Activated CD4-positive, alpha-beta T cell treated with anti-CD3 and anti-CD28 coated beads for 36 hours (primary cell): ENCODE measurements at regions not wholly inside any gene's neighbourhood (a gene's known extent, or its start where the extent isn't known, plus 50 kb on each side); places are given as distances from the start of the nearest gene placed in this dataset.

ENCODE experiments used
- ATAC-seq: fragments of 200-7000 bp; cut with Tn5 transposase; one replicate; pipeline ENCODE4 v1.10.0; 2021; ENCODE audit warnings: mild to moderate bottlenecking, moderate library complexity
- CTCF ChIA-PET: fragments of 350-600 bp; sonication (Branson Sonifier 250); formaldehyde crosslinking; loops from one replicate; lab custom pipeline; 2021; ENCODE audit warnings: antibody characterized with exemption; lab: Charles Lee
- POLR2A ChIA-PET: fragments of 350-600 bp; sonication (Branson Sonifier 250); formaldehyde crosslinking; loops from one replicate; lab custom pipeline; 2021; ENCODE audit warnings: antibody characterized with exemption, inconsistent platforms; lab: Charles Lee
- DNase-seq: peaks from one replicate; pipeline ENCODE4 v3.0.0-alpha.2; 2020
- H3K27ac Mint-ChIP-seq: one replicate; pipeline ENCODE4 v1.8.0; 2021; ENCODE audit warnings: mixed read lengths
- H3K27me3 Mint-ChIP-seq: one replicate; pipeline ENCODE4 v1.8.0; 2021; ENCODE audit warnings: mixed read lengths
- H3K36me3 Mint-ChIP-seq: one replicate; pipeline ENCODE4 v1.8.0; 2021; ENCODE audit warnings: low read depth, mixed read lengths
- H3K4me1 Mint-ChIP-seq: one replicate; pipeline ENCODE4 v1.8.0; 2021; ENCODE audit warnings: mixed read lengths
- H3K4me3 Mint-ChIP-seq: one replicate; pipeline ENCODE4 v1.8.0; 2021; ENCODE audit warnings: mild to moderate bottlenecking, moderate library complexity, mixed read lengths
- H3K9me3 Mint-ChIP-seq: one replicate; pipeline ENCODE4 v1.8.0; 2021; ENCODE audit warnings: low read depth, mixed read lengths
- intact Hi-C, 2 experiments: fragments of 100-400 bp; cut with DNase I in 1 of 2; cut with micrococcal nuclease in 1 of 2; formaldehyde crosslinking; loops; one replicate each; pipeline versions ENCODE4 v1.14.2 to v1.15.1; 2022 to 2024; cut with DNase I, micrococcal nuclease

GRCh38 chr12:69064734-69065443, 131.9 kb upstream of the CPM start:
- no peaks in the 10 kb centered on the region for H3K9me3 Mint-ChIP-seq
- DNase-seq (no peak), ATAC-seq (peak; percentile 71)
- intact Hi-C loops: no loop called here
- POLR2A ChIA-PET: interaction anchor here (0.7 kb wide), 1 partner anchor 12 kb away, joined by 3 read pairs; no protein-coding TSS in a partner anchor
- CTCF ChIA-PET: interaction anchor here (0.6 to 1.1 kb wide), 3 partner anchors 26 to 356 kb away, joined by 3 read pairs; no protein-coding TSS in a partner anchor
- peaks cover 43% of the 10 kb centered on the region for H3K4me1 Mint-ChIP-seq
- no peak overlapping the region for H3K27ac Mint-ChIP-seq
- no peaks in the 10 kb centered on the region for H3K36me3 Mint-ChIP-seq
- no peak overlapping the region for H3K4me3 Mint-ChIP-seq
- no peaks in the 10 kb centered on the region for H3K27me3 Mint-ChIP-seq

DNA sequence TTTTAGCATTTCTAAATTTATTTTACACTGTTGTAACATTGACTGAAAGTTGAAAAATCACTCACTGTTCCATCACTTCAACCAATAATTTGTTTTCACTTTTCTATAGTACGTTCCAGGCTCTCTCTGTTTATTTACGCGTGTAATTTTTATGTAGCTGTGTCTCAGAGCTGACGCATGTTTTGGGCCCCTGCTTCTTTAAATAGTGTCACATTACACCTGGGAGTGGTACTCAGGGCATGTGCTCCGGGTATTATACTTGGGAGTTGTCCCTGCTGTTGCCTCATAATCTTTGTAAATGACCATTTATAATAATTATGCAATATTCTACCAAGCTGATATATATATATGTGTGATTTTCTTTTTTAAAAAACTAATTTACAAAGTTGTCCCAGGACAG, 132.8 kb upstream of the CPM start:
- intact Hi-C loops: no loop called here
- ChIA-PET CTCF (interaction anchor here (1.0 to 1.1 kb wide), 2 partner anchors 25 to 123 kb away, joined by 3 read pairs; no protein-coding TSS in a partner anchor), POLR2A (interaction anchor here (0.7 kb wide), 1 partner anchor 13 kb away, joined by 3 read pairs; no protein-coding TSS in a partner anchor)
- no peak for ATAC-seq
- Mint-ChIP-seq H3K36me3 (no peaks in the 10 kb centered on the region), H3K4me3 (no peak overlapping the region), H3K4me1 (peaks cover 40% of the 10 kb centered on the region), H3K27me3 (no peaks in the 10 kb centered on the region), H3K27ac (no peak overlapping the region), H3K9me3 (no peaks in the 10 kb centered on the region)
- DNase-seq: no peak

- POLR2A ChIA-PET: interaction anchor here (0.6 kb wide), 1 partner anchor 886 kb away, joined by 4 read pairs; no protein-coding TSS in a partner anchor
- H3K4me3 Mint-ChIP-seq: no peak overlapping the region
Measured at GRCh38 chr12:69066492-69067373, 133.8 kb upstream of the CPM start.

DNA sequence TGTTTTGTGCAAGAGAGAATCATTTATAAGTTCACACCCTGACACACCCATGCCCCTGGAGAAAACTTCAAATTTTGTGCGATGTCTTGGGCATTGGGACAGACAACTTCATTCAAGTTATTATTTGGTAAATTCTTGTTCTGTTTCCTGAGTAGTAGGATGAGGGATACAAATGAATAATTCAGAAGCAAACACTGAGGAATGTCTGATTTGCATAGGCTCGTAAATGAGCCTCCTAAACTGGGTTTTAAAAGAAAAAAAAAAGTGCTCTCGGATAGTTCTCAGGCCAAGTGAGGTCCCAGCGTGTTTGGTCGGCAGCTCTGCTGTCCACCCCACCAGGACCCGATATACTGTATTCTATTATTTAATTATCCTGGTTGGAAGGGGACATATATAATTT, 134.7 kb upstream of the CPM start:
- CTCF ChIA-PET: interaction anchor here (0.9 kb wide), 1 partner anchor 15 kb away, joined by 4 read pairs; no protein-coding TSS in a partner anchor
- DNase-seq: no peak
- no peaks in the 10 kb centered on the region for H3K36me3 Mint-ChIP-seq
- no peaks in the 10 kb centered on the region for H3K9me3 Mint-ChIP-seq
- POLR2A ChIA-PET: no interaction called here
- no peak overlapping the region for H3K27ac Mint-ChIP-seq
- intact Hi-C loops: loop anchor here in 1 of 2 experiments (2.0 kb wide), 1 partner anchor 15 kb away; no protein-coding TSS in a partner anchor
- no peak overlapping the region for H3K4me3 Mint-ChIP-seq
- no peak for ATAC-seq
- peaks cover 28% of the 10 kb centered on the region for H3K4me1 Mint-ChIP-seq
- H3K27me3 Mint-ChIP-seq: no peaks in the 10 kb centered on the region

More at GRCh38 chr12:69066492-69067373, 133.8 kb upstream of the CPM start:
- Mint-ChIP-seq H3K36me3 (no peaks in the 10 kb centered on the region), H3K27ac (no peak overlapping the region), H3K27me3 (no peaks in the 10 kb centered on the region), H3K4me1 (peaks cover 32% of the 10 kb centered on the region), H3K9me3 (no peaks in the 10 kb centered on the region)
- CTCF ChIA-PET: interaction anchor here (0.9 kb wide), 1 partner anchor 14 kb away, joined by 4 read pairs; no protein-coding TSS in a partner anchor
- ATAC-seq (no peak), DNase-seq (no peak)
- intact Hi-C loops: no loop called here

GRCh38 chr12:69068448-69068847, 135.5 kb upstream of the CPM start:
- Mint-ChIP-seq H3K36me3 (no peaks in the 10 kb centered on the region), H3K27ac (peak overlapping the region; percentile 2), H3K9me3 (no peaks in the 10 kb centered on the region), H3K4me1 (peaks cover 28% of the 10 kb centered on the region), H3K4me3 (no peak overlapping the region), H3K27me3 (peaks cover 6% of the 10 kb centered on the region)
- ATAC-seq (peak; percentile 75), DNase-seq (peak; percentile 45)
- intact Hi-C loops: loop anchor here in 1 of 2 experiments (2.0 kb wide), 1 partner anchor 16 kb away; no protein-coding TSS in a partner anchor
- CTCF ChIA-PET: interaction anchor here (0.8 to 1.1 kb wide), 2 partner anchors 85 to 238 kb away, joined by 3 to 4 read pairs; no protein-coding TSS in a partner anchor
- POLR2A ChIA-PET: no interaction called here

- Mint-ChIP-seq H3K4me3 (no peak overlapping the region), H3K36me3 (no peaks in the 10 kb centered on the region), H3K27ac (no peak overlapping the region), H3K27me3 (peaks cover 12% of the 10 kb centered on the region), H3K4me1 (peaks cover 28% of the 10 kb centered on the region), H3K9me3 (no peaks in the 10 kb centered on the region)
- ChIA-PET CTCF (interaction anchor here (0.5 to 1.7 kb wide), 15 partner anchors 9 to 659 kb away, joined by 3 to 8 read pairs (median 4); no protein-coding TSS in a partner anchor), POLR2A (no interaction called here)
- no peak for DNase-seq
- intact Hi-C loops: loop anchor here in 1 of 2 experiments (2.0 kb wide), 1 partner anchor 17 kb away; no protein-coding TSS in a partner anchor
- ATAC-seq: no peak
Measured at GRCh38 chr12:69069479-69069878, 136.5 kb upstream of the CPM start.

DNA sequence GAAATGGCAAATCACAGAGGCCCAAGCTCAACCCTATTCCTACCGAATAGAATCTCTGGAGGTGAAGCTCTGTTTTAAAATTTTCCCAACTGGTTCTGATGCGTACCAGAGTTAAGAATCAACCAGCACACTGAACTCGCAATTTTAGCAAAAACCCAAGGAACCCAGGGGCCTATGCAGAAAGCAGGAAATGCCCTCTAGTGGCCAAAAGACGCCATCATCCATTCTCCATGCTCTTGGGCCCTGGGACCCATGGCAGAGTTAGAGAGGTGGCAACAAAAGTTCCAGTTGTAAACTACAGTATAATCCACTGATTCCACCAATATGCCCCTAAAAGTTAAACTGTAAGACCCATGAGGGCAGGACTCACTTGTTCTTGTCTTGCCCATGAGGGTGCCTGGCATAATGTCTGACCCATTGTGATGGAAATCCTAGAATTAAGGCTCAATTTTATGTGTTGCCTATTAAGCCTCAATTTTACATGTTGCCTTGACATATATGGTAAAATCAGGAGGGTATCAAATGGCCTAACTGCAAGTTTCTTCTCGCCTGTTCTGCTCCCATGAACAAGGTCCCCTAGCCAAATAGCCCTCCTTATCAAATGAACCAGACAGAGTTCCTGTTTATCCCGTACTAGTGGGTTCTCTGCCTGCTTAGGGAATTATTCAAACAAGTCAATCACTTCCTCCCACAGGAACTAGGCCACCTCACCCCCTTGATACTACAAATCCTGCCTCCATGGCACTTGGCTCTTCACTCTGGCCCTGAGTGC, 137.5 kb upstream of the CPM start:
- peak; percentile 79 for ATAC-seq
- peaks cover 14% of the 10 kb centered on the region for H3K27me3 Mint-ChIP-seq
- H3K4me3 Mint-ChIP-seq: no peak overlapping the region
- intact Hi-C loops: loop anchor here (1.0 to 5.0 kb wide), 7 partner anchors 138 to 713 kb away; partner anchors contain the start of gene CPM (in 2 of the 2)
- no peak overlapping the region for H3K27ac Mint-ChIP-seq
- CTCF ChIA-PET: interaction anchor here (0.6 to 1.8 kb wide), 16 partner anchors 10 to 251 kb away, joined by 3 to 8 read pairs (median 4); no protein-coding TSS in a partner anchor
- DNase-seq: peak; percentile 80
- no peaks in the 10 kb centered on the region for H3K36me3 Mint-ChIP-seq
- H3K4me1 Mint-ChIP-seq: peaks cover 19% of the 10 kb centered on the region
- H3K9me3 Mint-ChIP-seq: no peaks in the 10 kb centered on the region
- POLR2A ChIA-PET: no interaction called here

- ChIA-PET CTCF (interaction anchor here (1.5 to 1.8 kb wide), 3 partner anchors 203 to 241 kb away, joined by 4 to 8 read pairs (median 5); no protein-coding TSS in a partner anchor), POLR2A (no interaction called here)
- Mint-ChIP-seq H3K27me3 (peaks cover 17% of the 10 kb centered on the region), H3K4me3 (no peak overlapping the region), H3K9me3 (no peaks in the 10 kb centered on the region), H3K4me1 (peaks cover 16% of the 10 kb centered on the region), H3K27ac (no peak overlapping the region), H3K36me3 (no peaks in the 10 kb centered on the region)
- no peak for ATAC-seq
- no peak for DNase-seq
- intact Hi-C loops: loop anchor here (2.0 to 5.0 kb wide), 4 partner anchors 138 to 714 kb away; partner anchors contain the start of gene CPM (in 2 of the 2)
Measured at GRCh38 chr12:69071091-69071370, 138.1 kb upstream of the CPM start.

GRCh38 chr12:69073035-69073434, 140.1 kb upstream of the CPM start:
- no peak for DNase-seq
- CTCF ChIA-PET: no interaction called here

More at GRCh38 chr12:69073035-69073434, 140.1 kb upstream of the CPM start:
- no peak for ATAC-seq
- Mint-ChIP-seq H3K9me3 (no peaks in the 10 kb centered on the region), H3K36me3 (no peaks in the 10 kb centered on the region), H3K27me3 (peaks cover 24% of the 10 kb centered on the region), H3K4me1 (peaks cover 9% of the 10 kb centered on the region), H3K4me3 (no peak overlapping the region), H3K27ac (no peak overlapping the region)
- POLR2A ChIA-PET: no interaction called here
- intact Hi-C loops: loop anchor here (5.0 kb wide), 3 partner anchors 141 to 716 kb away; partner anchors contain the start of gene CPM (in 1 of the 2)
